GM23248 (cell line): ENCODE measurements at regions not wholly inside any gene's neighbourhood (a gene's known extent, or its start where the extent isn't known, plus 50 kb on each side); places are given as distances from the start of the nearest gene placed in this dataset.

Experiments
- EZH2 ChIP-seq: fragments of 200-600 bp; sonication (generic); IDR thresholded peaks from 2 replicates; pipeline ENCODE4 v1.6.1; 2018; ENCODE audit warnings: antibody characterized with exemption, mild to moderate bottlenecking; ENCODE audit not compliant: insufficient read depth, poor library complexity, severe bottlenecking
- EZH2phosphoT487 ChIP-seq: fragments of 200-600 bp; sonication (generic); IDR thresholded peaks from 2 replicates; pipeline ENCODE4 v1.6.1; 2018; ENCODE audit warnings: antibody characterized with exemption, moderate library complexity, mild to moderate bottlenecking, low read depth; ENCODE audit not compliant: insufficient read depth

DNA sequence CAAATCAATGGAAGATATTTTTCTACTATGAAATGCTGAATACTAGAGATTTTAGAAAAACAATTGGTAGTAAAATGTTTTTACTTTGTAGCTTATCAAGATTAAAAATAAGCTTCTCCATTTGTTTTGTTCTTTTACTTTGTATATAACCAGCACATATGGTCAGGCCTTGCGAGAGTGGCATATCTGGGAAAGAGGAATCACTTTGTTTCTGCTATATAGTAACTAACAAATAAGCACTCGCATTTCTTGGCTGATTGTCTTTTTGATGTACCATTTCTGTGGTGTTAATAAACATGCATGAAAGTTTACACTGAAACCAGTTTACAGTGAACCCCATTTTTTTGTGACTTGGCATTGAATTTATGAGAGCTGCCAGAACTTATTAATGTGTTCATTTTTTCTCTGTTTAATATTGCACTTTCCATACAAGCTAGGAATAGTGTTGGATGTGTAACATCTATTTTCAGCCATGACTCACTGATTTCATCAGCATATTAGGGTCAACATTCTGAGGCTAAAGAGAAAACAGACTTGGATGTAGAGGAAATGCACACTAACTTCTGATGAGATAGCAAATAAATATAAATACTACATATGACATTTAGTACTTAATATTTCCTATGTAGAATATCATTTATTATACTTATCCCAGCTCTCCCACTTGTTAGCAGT, 635.5 kb downstream of the KCNH5 start:
- TF ChIP-seq EZH2 (no peak), EZH2phosphoT487 (no peak)
